SK-N-SH (cell line): ENCODE measurements at regions not wholly inside any gene's neighbourhood (a gene's known extent, or its start where the extent isn't known, plus 50 kb on each side); places are given as distances from the start of the nearest gene placed in this dataset.

ENCODE experiments used
- CTCF ChIA-PET: fragments of 300-600, 350-600 bp; formaldehyde crosslinking; extraction: SDS; loops from one replicate; lab custom pipeline; 2021; lab: Yijun Ruan, JAX
- POLR2A ChIA-PET: fragments of 350-600 bp; sonication (Branson Sonifier 250); formaldehyde crosslinking; extraction: SDS; loops from one replicate; lab custom pipeline; 2020; ENCODE audit warnings: antibody characterized with exemption, inconsistent platforms; lab: Yijun Ruan, JAX
- DNase-seq: peaks from one replicate; pipeline ENCODE4 v3.0.0; 2012
- H2AFZ ChIP-seq: fragments of 200-600 bp; sonication (generic); 2 replicates; pipeline ENCODE4 v1.8.1; 2016; ENCODE audit warnings: antibody characterized with exemption, mild to moderate bottlenecking, low read depth
- H3F3A ChIP-seq: fragments of 200-600 bp; sonication (generic); replicated peaks from 2 replicates; pipeline ENCODE3; 2016; ENCODE audit warnings: antibody characterized with exemption, mild to moderate bottlenecking; ENCODE audit not compliant: insufficient read depth
- H3K27ac ChIP-seq, 2 experiments: fragments of 200-500 bp in 1 of 2; fragments of 200-600 bp in 1 of 2; sonication (Bioruptor generic) in 1 of 2; sonication (generic), shearing (Covaris generic) in 1 of 2; 2 replicates each; pipeline versions ENCODE4 v1.5.1 to v1.6.1; 2014 to 2016; ENCODE audit warnings: low read depth in 2 of 2, inconsistent platforms in 1 of 2, low read length in 1 of 2, mild to moderate bottlenecking in 1 of 2, mixed read lengths in 1 of 2
- H3K27me3 ChIP-seq: fragments of 200-600 bp; sonication (generic), shearing (Covaris generic); 2 replicates; pipeline ENCODE4 v1.6.1; 2016; ENCODE audit warnings: mixed run types; ENCODE audit not compliant: insufficient read depth
- H3K36me3 ChIP-seq, 2 experiments: fragments of 200-500 bp in 1 of 2; fragments of 200-600 bp in 1 of 2; sonication (Bioruptor generic) in 1 of 2; sonication (generic) in 1 of 2; replicated peaks in 1 of 2; 2 replicates each; pipeline versions ENCODE3 to v1.5.1; 2014 to 2016; ENCODE audit warnings: low read length in 1 of 2, mild to moderate bottlenecking in 1 of 2; ENCODE audit not compliant: insufficient read depth in 2 of 2, control insufficient read depth in 1 of 2
- H3K4me1 ChIP-seq, 2 experiments: fragments of 200-500 bp in 1 of 2; fragments of 200-600 bp in 1 of 2; sonication (Bioruptor generic) in 1 of 2; sonication (generic), shearing (Covaris generic) in 1 of 2; 2 replicates each; pipeline versions ENCODE4 v1.5.1 to v1.6.1; 2014 to 2016; ENCODE audit warnings: low read depth in 1 of 2, low read length in 1 of 2, mixed run types in 1 of 2; ENCODE audit not compliant: insufficient read depth in 2 of 2, control insufficient read depth in 1 of 2
- H3K4me2 ChIP-seq: fragments of 200-600 bp; sonication (generic), shearing (Covaris generic); 2 replicates; pipeline ENCODE4 v1.6.1; 2017; ENCODE audit warnings: mixed run types
- H3K4me3 ChIP-seq, 2 experiments: fragments of 200-500 bp in 1 of 2; fragments of 200-600 bp in 1 of 2; sonication (Bioruptor generic) in 1 of 2; sonication (generic), shearing (Covaris generic) in 1 of 2; 2 replicates each; pipeline versions ENCODE4 v1.5.1 to v1.8.1; 2014 to 2016; ENCODE audit warnings: low read depth in 2 of 2, inconsistent platforms in 1 of 2, low read length in 1 of 2, mild to moderate bottlenecking in 1 of 2, mixed read lengths in 1 of 2, moderate library complexity in 1 of 2
- H3K79me2 ChIP-seq: fragments of 200-600 bp; sonication (generic); 2 replicates; pipeline ENCODE4 v1.8.1; 2017; ENCODE audit warnings: mild to moderate bottlenecking; ENCODE audit not compliant: insufficient read depth
- H3K9ac ChIP-seq: fragments of 200-600 bp; sonication (generic); 2 replicates; pipeline ENCODE4 v1.6.1; 2017; ENCODE audit warnings: mixed run types
- H3K9me2 ChIP-seq: fragments of 200-600 bp; sonication (generic); 2 replicates; pipeline ENCODE4 v1.6.1; 2017; ENCODE audit warnings: mixed run types
- H3K9me3 ChIP-seq: fragments of 200-600 bp; sonication (generic); 2 replicates; pipeline ENCODE4 v1.6.1; 2017; ENCODE audit warnings: mixed run types, mild to moderate bottlenecking, moderate library complexity
- H4K20me1 ChIP-seq: fragments of 200-600 bp; sonication (generic); 2 replicates; pipeline ENCODE4 v1.6.1; 2017; ENCODE audit warnings: mild to moderate bottlenecking, mixed run types; ENCODE audit not compliant: insufficient read depth
- CTCF ChIP-seq: fragments of 200-600 bp; sonication (generic); IDR thresholded peaks from 2 replicates; pipeline ENCODE4 v1.6.1; 2017; ENCODE audit warnings: antibody characterized with exemption, mild to moderate bottlenecking, moderate library complexity
- EP300 ChIP-seq, 2 experiments: IDR thresholded peaks; 2 replicates each; pipeline versions ENCODE4 v1.4.0 to v1.6.1; 2012; ENCODE audit warnings: borderline replicate concordance in 1 of 2, low read depth in 1 of 2, low read length in 1 of 2
- EZH2phosphoT487 ChIP-seq: fragments of 200-600 bp; sonication (generic); IDR thresholded peaks from 2 replicates; pipeline ENCODE4 v1.6.1; 2017; ENCODE audit warnings: low read depth, mixed run types, mild to moderate bottlenecking, antibody characterized with exemption, moderate library complexity, borderline replicate concordance
- FOSL2 ChIP-seq: IDR thresholded peaks from 2 replicates; pipeline ENCODE4 v1.4.0; 2012; ENCODE audit warnings: low read depth, mild to moderate bottlenecking, moderate library complexity, borderline replicate concordance
- FOXJ3 ChIP-seq: sonication (generic); formaldehyde crosslinking; IDR thresholded peaks from 2 replicates; pipeline ENCODE4 v1.5.1; 2020; ENCODE audit warnings: mild to moderate bottlenecking, missing genetic modification reagents
- GABPA ChIP-seq: IDR thresholded peaks from 2 replicates; pipeline ENCODE4 v1.4.0; 2012; ENCODE audit warnings: low read depth, mild to moderate bottlenecking
- IRF3 ChIP-seq: fragments of 150-350 bp; IDR thresholded peaks from 2 replicates; pipeline ENCODE4 v1.6.1; 2016; ENCODE audit warnings: mild to moderate bottlenecking, low read depth, low read length
- JUND ChIP-seq: IDR thresholded peaks from 2 replicates; pipeline ENCODE4 v1.4.0; 2012
- MAX ChIP-seq: IDR thresholded peaks from 2 replicates; pipeline ENCODE4 v1.4.0; 2012; ENCODE audit warnings: low read depth
- POLR2AphosphoS5 ChIP-seq: IDR thresholded peaks from 2 replicates; pipeline ENCODE4 v1.6.1; 2012; ENCODE audit warnings: low read depth, low read length
- RAD21 ChIP-seq: IDR thresholded peaks from 2 replicates; pipeline ENCODE4 v1.6.1; 2012; ENCODE audit warnings: mild to moderate bottlenecking, low read length
- REST ChIP-seq: IDR thresholded peaks from 2 replicates; pipeline ENCODE4 v1.6.1; 2012; ENCODE audit warnings: mild to moderate bottlenecking, low read depth, low read length, moderate library complexity
- RFX5 ChIP-seq: IDR thresholded peaks from 2 replicates; pipeline ENCODE4 v1.6.1; 2012; ENCODE audit warnings: mild to moderate bottlenecking, improper control_type of control experiment, low read length
- RXRA ChIP-seq: IDR thresholded peaks from 2 replicates; pipeline ENCODE4 v1.4.0; 2012; ENCODE audit warnings: low read depth, mild to moderate bottlenecking, borderline replicate concordance
- SMC3 ChIP-seq: IDR thresholded peaks from 2 replicates; pipeline ENCODE4 v1.6.1; 2012; ENCODE audit warnings: low read depth, low read length, improper control_type of control experiment
- TEAD4 ChIP-seq: IDR thresholded peaks from 2 replicates; pipeline ENCODE4 v1.4.0; 2012; ENCODE audit warnings: mild to moderate bottlenecking, borderline replicate concordance; ENCODE audit not compliant: insufficient read depth
- USF1 ChIP-seq: IDR thresholded peaks from 2 replicates; pipeline ENCODE4 v1.4.0; 2012; ENCODE audit warnings: low read depth, borderline replicate concordance
- USF2 ChIP-seq: fragments of 150-350 bp; IDR thresholded peaks from 2 replicates; pipeline ENCODE4 v1.6.1; 2017; ENCODE audit warnings: antibody characterized with exemption, low read length, low read depth, borderline replicate concordance
- YY1 ChIP-seq: IDR thresholded peaks from 2 replicates; pipeline ENCODE4 v1.4.0; 2012; ENCODE audit warnings: low read depth, mild to moderate bottlenecking
- WGBS: methylation state at CpG from one replicate; pipeline ENCODE4 v1.1.6; 2017; ENCODE audit warnings: low lambda C conversion rate; 5-methylcytosine and 5-hydroxymethylcytosine counted together

- ChIA-PET POLR2A (no interaction called here), CTCF (interaction anchor here (1.5 kb wide), 1 partner anchor 103 kb away, joined by 5 read pairs; no protein-coding TSS in a partner anchor)
Observed at GRCh38 chr3:194034346-194035336, 101.3 kb upstream of the HES1 start.

More at GRCh38 chr3:194034346-194035336, 101.3 kb upstream of the HES1 start:
- Histone ChIP-seq H3K27me3 (peaks cover 10% of the 10 kb centered on the region; the same call in 1 of the 2 replicates), H4K20me1 (no peaks in the 10 kb centered on the region), H3F3A (no peaks in the 10 kb centered on the region), H3K4me1 (peaks cover 0 to 7% of the 10 kb centered on the region in 2 experiments; a peak in 1 of 4 replicates), H3K9me3 (no peaks in the 10 kb centered on the region), H3K36me3 (no peaks in the 10 kb centered on the region), H3K9me2 (no peaks in the 10 kb centered on the region), H3K4me2 (no peak overlapping the region)
- DNase-seq, result no peak
- WGBS, result 86% methylated on average over 21 of the region's 24 CpGs
- no peak for TF ChIP-seq MAX
- TF ChIP-seq TEAD4, result no peak
- TF ChIP-seq IRF3, result no peak
- TF ChIP-seq POLR2AphosphoS5, result no peak
- TF ChIP-seq RFX5, result no peak
- TF ChIP-seq YY1, result no peak
- no peak for TF ChIP-seq RAD21
- TF ChIP-seq USF1, result no peak
- no peak for TF ChIP-seq FOXJ3 (CRISPR knock-in tag)
- TF ChIP-seq EP300 (IDR thresholded peaks at IDR 0.05; ENCODE audit: borderline replicate concordance in 1 of 2, low read depth in 1 of 2, low read length in 1 of 2), result no peak
- no peak for TF ChIP-seq JUND
- no peak for TF ChIP-seq GABPA
- no peak for TF ChIP-seq USF2
- TF ChIP-seq RXRA, result no peak
- TF ChIP-seq CTCF, result no peak
- TF ChIP-seq EZH2phosphoT487, result no peak
- no peak for TF ChIP-seq FOSL2
- no peak for TF ChIP-seq SMC3
- TF ChIP-seq REST, result no peak
- TF ChIP-seq, all 33 proteins: peak for 0
- H3K4me3 ChIP-seq, result no peak overlapping the region
- no peak overlapping the region for H3K9ac ChIP-seq
- H3K79me2 ChIP-seq, result no peaks in the 10 kb centered on the region
- no peak overlapping the region for H2AFZ ChIP-seq
- H3K27ac ChIP-seq, result no peak overlapping the region
